ENCODE measurements at regions not wholly inside any gene's neighbourhood (a gene's known extent, or its start where the extent isn't known, plus 50 kb on each side); places are given as distances from the start of the nearest gene placed in this dataset.

DNA sequence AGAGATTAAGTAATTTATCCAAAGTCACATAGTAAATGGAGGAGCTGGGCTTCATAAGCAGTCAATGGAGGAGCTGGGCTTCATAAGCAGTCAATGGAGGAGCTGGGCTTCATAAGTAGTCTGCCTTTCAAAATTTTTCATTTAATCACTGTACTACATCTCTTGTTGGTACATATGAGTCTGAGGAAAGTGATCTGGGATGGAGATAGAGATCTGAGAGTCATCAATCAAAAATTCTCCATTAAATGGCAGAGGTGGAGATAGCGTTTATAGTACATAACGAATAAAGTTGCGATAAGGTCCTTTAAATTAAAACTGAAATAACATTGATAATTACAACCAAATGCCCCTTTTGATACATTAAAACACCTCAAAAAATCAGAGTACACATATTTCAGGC is 189.3 kb downstream of the KLF5 start:
- DNase-seq: no peak
- TF ChIP-seq, protein P1, sequence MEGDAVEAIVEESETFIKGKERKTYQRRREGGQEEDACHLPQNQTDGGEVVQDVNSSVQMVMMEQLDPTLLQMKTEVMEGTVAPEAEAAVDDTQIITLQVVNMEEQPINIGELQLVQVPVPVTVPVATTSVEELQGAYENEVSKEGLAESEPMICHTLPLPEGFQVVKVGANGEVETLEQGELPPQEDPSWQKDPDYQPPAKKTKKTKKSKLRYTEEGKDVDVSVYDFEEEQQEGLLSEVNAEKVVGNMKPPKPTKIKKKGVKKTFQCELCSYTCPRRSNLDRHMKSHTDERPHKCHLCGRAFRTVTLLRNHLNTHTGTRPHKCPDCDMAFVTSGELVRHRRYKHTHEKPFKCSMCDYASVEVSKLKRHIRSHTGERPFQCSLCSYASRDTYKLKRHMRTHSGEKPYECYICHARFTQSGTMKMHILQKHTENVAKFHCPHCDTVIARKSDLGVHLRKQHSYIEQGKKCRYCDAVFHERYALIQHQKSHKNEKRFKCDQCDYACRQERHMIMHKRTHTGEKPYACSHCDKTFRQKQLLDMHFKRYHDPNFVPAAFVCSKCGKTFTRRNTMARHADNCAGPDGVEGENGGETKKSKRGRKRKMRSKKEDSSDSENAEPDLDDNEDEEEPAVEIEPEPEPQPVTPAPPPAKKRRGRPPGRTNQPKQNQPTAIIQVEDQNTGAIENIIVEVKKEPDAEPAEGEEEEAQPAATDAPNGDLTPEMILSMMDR (IDR thresholded peaks at IDR 0.05): no peak
- Mint-ChIP-seq H3K4me3 (no peak overlapping the region), H3K27me3 (no peaks in the 10 kb centered on the region), H3K27ac (no peak overlapping the region), H3K9me3 (no peaks in the 10 kb centered on the region), H3K4me1 (no peaks in the 10 kb centered on the region), H3K36me3 (ENCODE audit: low read depth) (no peaks in the 10 kb centered on the region)
- no peak for ATAC-seq (ENCODE audit: low read depth)
- intact Hi-C loops (cut with micrococcal nuclease): no loop called here
- POLR2A ChIA-PET: no interaction called here
- CTCF ChIA-PET: no interaction called here

DNA sequence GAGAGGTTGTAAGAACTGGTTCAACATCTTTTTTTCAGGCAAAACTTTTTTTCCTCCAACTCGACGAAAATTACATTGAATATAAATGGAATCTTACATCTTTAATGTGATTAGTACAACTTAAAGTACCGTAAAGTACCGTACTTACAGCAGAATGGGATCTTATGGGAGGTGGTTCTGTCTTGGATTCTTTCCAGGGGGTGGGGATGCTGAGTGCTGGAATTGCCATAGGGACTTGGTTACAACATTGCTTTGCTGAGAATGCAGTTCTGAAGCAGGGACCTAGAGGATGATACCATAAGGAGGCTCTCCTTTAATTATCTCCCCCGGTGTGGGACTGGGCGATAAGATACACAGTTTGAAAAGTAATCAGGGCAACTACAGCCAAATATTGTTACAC is 186.4 kb downstream of the KLF5 start:
- DNase-seq (no peak), ATAC-seq (ENCODE audit: low read depth) (no peak)
- ChIA-PET POLR2A (no interaction called here), CTCF (no interaction called here)
- intact Hi-C loops (cut with micrococcal nuclease): no loop called here
- Mint-ChIP-seq H3K27ac (no peak overlapping the region), H3K36me3 (ENCODE audit: low read depth) (no peaks in the 10 kb centered on the region), H3K4me3 (no peak overlapping the region), H3K9me3 (no peaks in the 10 kb centered on the region), H3K4me1 (no peaks in the 10 kb centered on the region), H3K27me3 (no peaks in the 10 kb centered on the region)
- TF ChIP-seq, protein P1 (IDR thresholded peaks at IDR 0.05): no peak

DNA sequence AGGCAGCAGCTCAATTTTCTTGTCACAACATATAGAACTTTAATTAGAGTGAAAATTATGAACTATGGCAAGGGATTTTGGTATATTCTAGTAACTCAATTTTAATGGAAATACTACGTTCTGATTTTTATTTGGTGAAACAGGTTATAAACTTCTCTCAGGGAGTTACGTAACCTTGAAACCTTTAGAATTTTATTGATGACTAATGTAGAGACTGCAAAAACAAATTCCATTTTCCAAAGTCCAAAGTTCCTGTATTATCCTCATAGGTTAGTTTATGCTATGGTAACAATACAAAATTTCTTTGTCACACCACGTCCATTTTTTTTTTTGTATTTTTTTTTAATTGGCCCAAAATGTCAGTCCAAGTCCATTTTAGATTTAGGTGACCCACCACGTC is 185.7 kb downstream of the KLF5 start:
- POLR2A ChIA-PET: no interaction called here
- Mint-ChIP-seq H3K27ac (no peak overlapping the region), H3K27me3 (no peaks in the 10 kb centered on the region), H3K4me1 (no peaks in the 10 kb centered on the region), H3K36me3 (ENCODE audit: low read depth) (no peaks in the 10 kb centered on the region), H3K9me3 (no peaks in the 10 kb centered on the region), H3K4me3 (no peak overlapping the region)
- CTCF ChIA-PET: no interaction called here
- ATAC-seq (ENCODE audit: low read depth) (no peak), DNase-seq (no peak)
- TF ChIP-seq, protein P1 (IDR thresholded peaks at IDR 0.05): no peak
- intact Hi-C loops (cut with micrococcal nuclease): no loop called here

DNA sequence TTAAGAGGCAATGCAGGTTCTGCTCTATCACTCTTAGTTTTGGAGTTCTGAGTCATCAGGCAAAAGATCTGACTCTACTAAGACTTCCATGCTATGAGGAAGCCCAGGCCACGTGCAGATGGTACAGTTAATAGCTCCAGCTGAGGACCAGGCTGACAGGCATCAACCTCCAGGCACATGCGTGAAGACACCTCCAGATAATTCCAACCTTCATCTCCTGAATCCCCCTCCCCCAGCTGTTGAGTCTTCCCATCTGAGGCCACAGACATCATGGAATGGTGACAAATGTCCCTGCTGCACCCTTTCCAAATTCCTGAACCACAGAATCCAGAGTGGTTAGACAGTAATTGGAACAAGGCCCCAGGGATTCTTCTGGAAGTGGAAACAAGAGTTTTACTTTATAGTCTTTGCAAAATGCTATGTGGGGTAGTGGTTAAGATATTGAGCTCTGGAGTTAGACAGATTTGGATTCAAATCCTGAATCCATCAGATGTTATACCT is 183.8 kb downstream of the KLF5 start:
- POLR2A ChIA-PET: no interaction called here
- H3K36me3 Mint-ChIP-seq (ENCODE audit: low read depth): no peaks in the 10 kb centered on the region
- CTCF ChIA-PET: no interaction called here
- H3K27me3 Mint-ChIP-seq: no peaks in the 10 kb centered on the region
- H3K4me3 Mint-ChIP-seq: no peak overlapping the region
- H3K27ac Mint-ChIP-seq: no peak overlapping the region
- H3K9me3 Mint-ChIP-seq: no peaks in the 10 kb centered on the region
- intact Hi-C loops (cut with micrococcal nuclease): no loop called here
- no peaks in the 10 kb centered on the region for H3K4me1 Mint-ChIP-seq
- TF ChIP-seq, protein P1 (IDR thresholded peaks at IDR 0.05): no peak
- ATAC-seq (ENCODE audit: low read depth) (no peak), DNase-seq (no peak)

DNA sequence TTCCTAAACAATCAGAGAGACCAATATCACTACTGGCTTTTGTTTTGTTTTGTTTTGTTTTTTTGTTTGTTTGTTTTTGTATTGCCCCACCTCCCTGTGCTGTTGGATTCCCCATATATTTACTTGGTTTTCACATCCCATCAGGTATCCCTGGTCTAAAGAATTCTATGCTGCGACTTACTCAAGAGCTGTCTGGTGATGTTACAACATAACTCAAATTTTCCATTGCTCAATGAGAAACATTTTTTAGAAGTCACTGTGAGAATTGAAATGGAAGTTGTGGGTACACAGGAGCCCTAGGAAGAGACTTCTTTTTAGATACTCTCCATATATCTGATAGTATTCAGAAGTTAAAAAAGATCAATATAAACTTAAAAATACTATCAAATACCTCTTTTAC is 181.4 kb downstream of the KLF5 start:
- intact Hi-C loops (cut with micrococcal nuclease): no loop called here
- ATAC-seq (ENCODE audit: low read depth): no peak
- Mint-ChIP-seq H3K36me3 (ENCODE audit: low read depth) (no peaks in the 10 kb centered on the region), H3K9me3 (no peaks in the 10 kb centered on the region), H3K27ac (no peak overlapping the region), H3K27me3 (no peaks in the 10 kb centered on the region), H3K4me1 (no peaks in the 10 kb centered on the region), H3K4me3 (no peak overlapping the region)
- TF ChIP-seq, protein P1 (IDR thresholded peaks at IDR 0.05): no peak
- ChIA-PET POLR2A (no interaction called here), CTCF (no interaction called here)
- no peak for DNase-seq

All from activated B cell treated with CpG ODN at 0.5 μM for 24 hours (primary cell).